BJ (cell line): ENCODE measurements at regions not wholly inside any gene's neighbourhood (a gene's known extent, or its start where the extent isn't known, plus 50 kb on each side); places are given as distances from the start of the nearest gene placed in this dataset.
"Not testable (repeated sequence)": the region's sequence is repeated elsewhere in the genome, so short reads cannot be mapped to it uniquely, and the experiment has no call there.

ENCODE experiments used
- CTCF ChIA-PET: fragments of 350-600 bp; formaldehyde crosslinking; extraction: SDS; loops from one replicate; lab custom pipeline; 2021; ENCODE audit warnings: antibody characterized with exemption, inconsistent platforms; lab: Yijun Ruan, JAX
- POLR2A ChIA-PET: fragments of 300-600 bp; sonication (Branson Sonifier 250); formaldehyde crosslinking; extraction: SDS; loops from one replicate; lab custom pipeline; 2021; ENCODE audit warnings: antibody characterized with exemption; lab: Charles Lee
- DNase-seq: peaks from one replicate; pipeline ENCODE4 v3.0.0-alpha.2; 2011; ENCODE audit warnings: low read depth
- H3K27me3 ChIP-seq: 2 replicates; pipeline ENCODE4 v1.6.0; 2011; ENCODE audit warnings: low read length; ENCODE audit not compliant: control insufficient read depth, insufficient read depth
- H3K36me3 ChIP-seq: 2 replicates; pipeline ENCODE4 v1.5.1; 2011; ENCODE audit warnings: low read length; ENCODE audit not compliant: control insufficient read depth, insufficient read depth
- H3K4me3 ChIP-seq: 2 replicates; pipeline ENCODE4 v1.5.1; 2011; ENCODE audit warnings: low read depth, mild to moderate bottlenecking, control low read depth, low read length
- CTCF ChIP-seq: IDR thresholded peaks from 2 replicates; pipeline ENCODE4 v1.5.1; 2011; ENCODE audit warnings: low read depth, mild to moderate bottlenecking, control low read depth, inconsistent platforms, low read length, moderate library complexity; ENCODE audit not compliant: insufficient read depth

- Histone ChIP-seq H3K36me3 (no peaks in the 10 kb centered on the region), H3K27me3 (peaks cover 4% of the 10 kb centered on the region), H3K4me3 (no peak overlapping the region)
- TF ChIP-seq CTCF, result no peak
- DNase-seq, result no peak
- CTCF ChIA-PET, result no interaction called here
- POLR2A ChIA-PET, result no interaction called here
Measured at GRCh38 chr11:69205743-69206612, 50.2 kb downstream of the SMIM38 start.

GRCh38 chr11:69206613-69206965 lies 50.9 kb downstream of the SMIM38 start:
- H3K27me3 ChIP-seq, H3K4me3 ChIP-seq, CTCF ChIA-PET, DNase-seq, H3K36me3 ChIP-seq, POLR2A ChIA-PET: not testable (repeated sequence)

- POLR2A ChIA-PET, result no interaction called here
- TF ChIP-seq CTCF, result no peak
- CTCF ChIA-PET, result interaction anchor here (2.1 kb wide), 1 partner anchor 76 kb away, joined by 7 read pairs; no protein-coding TSS in a partner anchor
- Histone ChIP-seq H3K4me3 (no peak overlapping the region), H3K36me3 (no peaks in the 10 kb centered on the region), H3K27me3 (peaks cover 2% of the 10 kb centered on the region; the same call in 1 of the 2 replicates)
- no peak for DNase-seq
Measured at GRCh38 chr11:69207165-69207889, 51.6 kb downstream of the SMIM38 start.

- CTCF ChIA-PET, result interaction anchor here (2.1 kb wide), 1 partner anchor 77 kb away, joined by 7 read pairs; no protein-coding TSS in a partner anchor
- POLR2A ChIA-PET, result no interaction called here
Measured at GRCh38 chr11:69208190-69209037, 52.7 kb downstream of the SMIM38 start.

More at GRCh38 chr11:69208190-69209037, 52.7 kb downstream of the SMIM38 start:
- Histone ChIP-seq H3K36me3 (no peaks in the 10 kb centered on the region), H3K4me3 (no peak overlapping the region), H3K27me3 (peaks cover 2% of the 10 kb centered on the region; the same call in 1 of the 2 replicates)
- no peak for DNase-seq
- no peak for TF ChIP-seq CTCF
